Liver (tissue), 3 donors: ENCODE measurements at regions not wholly inside any gene's neighbourhood (a gene's known extent, or its start where the extent isn't known, plus 50 kb on each side); places are given as distances from the start of the nearest gene placed in this dataset.
"Not testable (repeated sequence)": the region's sequence is repeated elsewhere in the genome, so short reads cannot be mapped to it uniquely, and the experiment has no call there.

Experiments used
- NR2F2 ChIP-seq: IDR thresholded peaks from 2 replicates; pipeline ENCODE4 v1.6.1; 2016; ENCODE audit warnings: antibody characterized with exemption
- RAD21 ChIP-seq, 2 donors: IDR thresholded peaks; 2 replicates each; pipeline ENCODE4 v1.6.1; 2016; ENCODE audit warnings: antibody characterized with exemption in 2 of 2, mild to moderate bottlenecking in 2 of 2
- RXRA ChIP-seq, 2 donors: IDR thresholded peaks; 2 replicates each; pipeline ENCODE4 v1.6.1; 2017 to 2018; ENCODE audit warnings: antibody characterized with exemption in 2 of 2, mild to moderate bottlenecking in 1 of 2
- SP1 ChIP-seq: IDR thresholded peaks from 2 replicates; pipeline ENCODE4 v1.6.1; 2018; ENCODE audit warnings: antibody characterized with exemption, mild to moderate bottlenecking
- TAF1 ChIP-seq: conservative IDR thresholded peaks from 2 replicates; pipeline ENCODE4 v1.6.1; 2016; ENCODE audit warnings: antibody characterized with exemption, mild to moderate bottlenecking
- TF ChIP-seq, protein P1 (sequence below): fragments of 150-350 bp; IDR thresholded peaks from 2 replicates; pipeline ENCODE4 v1.5.1; 2017; ENCODE audit warnings: improper control_type of control experiment, low read depth, low read length; ENCODE audit not compliant: missing input control
- donor health status: healthy.
- donor health status: healthy.

DNA sequence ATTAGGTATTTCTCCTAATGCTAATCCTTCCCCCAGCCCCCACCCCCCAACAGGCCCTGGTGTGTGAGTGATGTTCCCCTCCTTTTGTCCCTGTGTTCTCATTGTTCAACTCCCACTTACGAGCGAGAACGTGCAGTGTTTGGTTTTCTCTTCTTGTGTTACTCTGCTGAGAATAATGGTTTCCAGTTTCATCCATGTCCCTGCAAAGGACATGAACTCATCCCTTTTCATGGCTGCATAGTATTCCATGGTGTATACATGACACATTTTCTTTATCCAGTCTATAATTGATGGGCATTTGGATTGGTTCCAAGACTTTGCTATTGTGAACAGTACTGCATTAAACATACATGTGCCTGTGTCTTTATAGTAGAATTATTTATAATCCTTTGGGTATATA, 138.9 kb upstream of the TMEM229A start:
- not testable (repeated sequence) for TF ChIP-seq SP1; NR2F2; RXRA (IDR thresholded peaks at IDR 0.05); RAD21 (IDR thresholded peaks at IDR 0.05); TAF1
- TF ChIP-seq, protein P1, sequence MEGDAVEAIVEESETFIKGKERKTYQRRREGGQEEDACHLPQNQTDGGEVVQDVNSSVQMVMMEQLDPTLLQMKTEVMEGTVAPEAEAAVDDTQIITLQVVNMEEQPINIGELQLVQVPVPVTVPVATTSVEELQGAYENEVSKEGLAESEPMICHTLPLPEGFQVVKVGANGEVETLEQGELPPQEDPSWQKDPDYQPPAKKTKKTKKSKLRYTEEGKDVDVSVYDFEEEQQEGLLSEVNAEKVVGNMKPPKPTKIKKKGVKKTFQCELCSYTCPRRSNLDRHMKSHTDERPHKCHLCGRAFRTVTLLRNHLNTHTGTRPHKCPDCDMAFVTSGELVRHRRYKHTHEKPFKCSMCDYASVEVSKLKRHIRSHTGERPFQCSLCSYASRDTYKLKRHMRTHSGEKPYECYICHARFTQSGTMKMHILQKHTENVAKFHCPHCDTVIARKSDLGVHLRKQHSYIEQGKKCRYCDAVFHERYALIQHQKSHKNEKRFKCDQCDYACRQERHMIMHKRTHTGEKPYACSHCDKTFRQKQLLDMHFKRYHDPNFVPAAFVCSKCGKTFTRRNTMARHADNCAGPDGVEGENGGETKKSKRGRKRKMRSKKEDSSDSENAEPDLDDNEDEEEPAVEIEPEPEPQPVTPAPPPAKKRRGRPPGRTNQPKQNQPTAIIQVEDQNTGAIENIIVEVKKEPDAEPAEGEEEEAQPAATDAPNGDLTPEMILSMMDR: not testable (repeated sequence)
